Sciatic nerve (tissue), 2 donors: ENCODE measurements at regions not wholly inside any gene's neighbourhood (a gene's known extent, or its start where the extent isn't known, plus 50 kb on each side); places are given as distances from the start of the nearest gene placed in this dataset.

Experiments
- ATAC-seq: fragments of 200-7000 bp; cut with Tn5 transposase; one replicate; pipeline ENCODE4 v1.9.1; 2020; ENCODE audit warnings: mild to moderate bottlenecking, moderate library complexity
- DNase-seq: peaks from one replicate; pipeline ENCODE4 v3.0.0-alpha.2; 2020; ENCODE audit warnings: low spot score
- intact Hi-C: fragments of 100-400 bp; cut with DNase I; formaldehyde crosslinking; loops from one replicate; pipeline ENCODE4 v1.14.2; 2022
- donor health status: DM: no; HTN: no; CAD: no.
- donor health status: DM: no; HTN: no; CAD: no.

DNA sequence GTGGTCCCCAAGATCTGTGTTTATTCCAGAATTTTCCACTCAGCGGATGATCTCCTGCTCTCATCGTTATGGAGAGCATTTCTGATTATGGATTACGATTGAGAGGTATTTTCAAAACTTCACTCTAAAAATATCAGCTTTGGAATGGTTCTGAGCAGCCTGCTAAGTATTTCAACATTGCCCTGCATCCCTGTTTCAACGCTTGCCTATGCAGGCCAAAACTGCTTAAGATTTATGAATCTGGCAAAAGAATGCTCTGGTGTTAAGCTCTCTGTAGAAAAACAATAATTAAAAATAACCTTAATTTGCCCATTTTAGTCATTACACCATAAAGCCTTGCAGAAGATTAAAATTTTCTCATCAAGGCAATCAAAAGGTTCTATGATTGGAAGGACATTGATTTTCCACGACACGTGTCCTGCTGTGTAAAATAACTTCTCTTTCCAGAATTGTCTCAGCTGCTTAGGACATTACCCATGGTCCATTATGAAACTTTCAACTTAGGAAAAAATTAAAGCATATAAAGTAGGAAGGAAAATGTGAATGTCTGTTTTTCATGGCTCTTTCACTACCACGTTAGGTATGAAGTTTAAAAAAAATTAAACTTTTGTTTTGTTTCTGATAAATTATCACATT is 229.9 kb downstream of the ACKR3 start:
- ATAC-seq = peak; percentile 57
- intact Hi-C loops = no loop called here
- DNase-seq = no peak

DNA sequence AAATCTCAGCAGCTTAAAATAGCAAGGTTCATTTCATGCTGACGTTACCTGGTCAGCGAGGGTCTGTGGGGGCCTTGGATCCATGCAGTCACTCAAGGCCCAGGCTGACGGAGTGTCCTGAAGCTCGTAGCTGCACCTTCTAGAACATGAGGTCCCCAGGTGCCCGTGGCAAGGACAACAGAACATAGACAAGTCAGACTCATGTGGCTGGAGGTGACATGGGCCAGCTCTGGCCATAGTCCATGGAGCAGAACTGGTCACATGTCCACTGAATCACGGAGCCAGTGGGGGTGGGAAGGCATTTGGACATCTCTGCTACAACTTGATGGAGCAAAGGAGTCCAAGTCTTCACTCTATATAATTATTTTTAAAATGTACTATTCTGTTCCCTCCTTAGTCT is 233.2 kb downstream of the ACKR3 start:
- ATAC-seq = no peak

DNA sequence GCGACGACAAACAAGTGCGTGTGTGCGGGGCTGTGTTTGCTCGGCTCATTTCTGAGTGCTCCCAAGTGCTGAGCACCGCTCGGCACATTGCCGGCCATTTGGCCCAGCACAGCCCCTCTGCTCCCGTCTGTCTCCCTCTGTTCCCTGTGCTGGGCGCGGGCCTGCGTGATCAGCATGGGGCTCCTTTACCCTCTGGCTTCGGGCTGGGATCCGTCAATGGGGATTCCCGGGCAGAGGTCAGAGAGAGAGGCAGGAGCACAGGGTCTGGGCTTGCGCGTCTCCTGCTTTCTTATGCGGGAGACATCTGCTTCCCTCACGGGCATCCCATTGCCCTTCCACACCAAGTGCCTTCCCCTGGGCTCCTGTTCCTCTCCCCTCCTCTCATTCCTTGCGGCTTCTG is 234.0 kb downstream of the ACKR3 start:
- intact Hi-C loops = no loop called here
- DNase-seq (no peak), ATAC-seq (no peak)

More for the DNA sequence above, 233.2 kb downstream of the ACKR3 start:
- intact Hi-C loops = no loop called here
- no peak for DNase-seq

DNA sequence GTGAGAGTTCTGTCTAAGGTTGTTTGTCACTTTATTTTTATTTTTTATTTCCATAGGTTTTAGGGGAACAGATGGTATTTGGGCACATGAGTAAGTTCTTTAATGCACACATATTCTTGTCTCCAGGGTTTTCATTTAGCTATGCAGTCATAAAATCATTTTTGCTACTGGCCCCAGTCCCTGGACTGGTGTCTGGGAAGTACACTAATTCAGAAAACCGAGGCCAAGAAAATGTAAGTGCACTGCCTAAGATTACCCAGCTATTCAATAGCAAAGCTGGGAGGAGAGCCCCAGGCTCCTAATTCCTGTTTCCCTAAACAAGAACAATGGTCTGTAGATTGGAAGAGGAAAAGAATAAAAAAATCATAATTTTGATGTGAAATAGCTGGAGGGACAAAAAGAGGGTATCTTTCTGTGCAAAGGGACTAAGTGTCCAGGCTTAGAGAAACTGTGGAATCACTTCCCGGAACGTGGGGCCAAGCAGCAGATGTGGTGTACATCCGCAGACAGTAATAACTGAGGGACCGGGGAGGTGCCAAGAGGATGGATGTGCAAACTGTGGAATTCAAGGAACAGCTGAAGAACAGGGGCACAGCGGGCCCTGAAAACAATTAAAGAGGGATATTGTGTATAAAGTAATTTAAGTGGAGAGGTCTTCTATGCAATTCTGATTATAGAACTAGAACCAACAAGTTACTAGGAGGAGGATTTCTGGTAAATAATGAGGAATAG is 236.3 kb downstream of the ACKR3 start:
- DNase-seq (no peak), ATAC-seq (no peak)
- intact Hi-C loops = no loop called here

DNA sequence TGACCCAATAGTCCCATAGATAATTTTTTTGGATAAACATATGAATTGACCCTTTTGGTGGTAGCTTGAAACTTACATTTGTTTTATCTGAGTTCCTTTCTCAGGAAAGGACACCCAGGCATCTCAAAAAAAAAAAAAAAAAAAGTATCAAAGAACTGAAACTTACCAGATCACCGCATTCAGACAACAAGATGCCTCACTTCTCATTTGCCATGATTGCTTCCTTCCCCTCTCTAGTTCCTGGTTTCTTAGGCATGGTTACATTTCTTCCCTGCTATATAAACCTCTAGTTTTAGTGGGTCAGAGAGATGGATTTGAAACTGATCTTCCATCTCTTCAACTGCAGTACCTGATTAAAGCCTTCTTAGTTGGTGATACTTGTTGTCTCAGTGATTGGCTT is 240.1 kb downstream of the ACKR3 start:
- intact Hi-C loops = no loop called here
- ATAC-seq (no peak), DNase-seq (no peak)

DNA sequence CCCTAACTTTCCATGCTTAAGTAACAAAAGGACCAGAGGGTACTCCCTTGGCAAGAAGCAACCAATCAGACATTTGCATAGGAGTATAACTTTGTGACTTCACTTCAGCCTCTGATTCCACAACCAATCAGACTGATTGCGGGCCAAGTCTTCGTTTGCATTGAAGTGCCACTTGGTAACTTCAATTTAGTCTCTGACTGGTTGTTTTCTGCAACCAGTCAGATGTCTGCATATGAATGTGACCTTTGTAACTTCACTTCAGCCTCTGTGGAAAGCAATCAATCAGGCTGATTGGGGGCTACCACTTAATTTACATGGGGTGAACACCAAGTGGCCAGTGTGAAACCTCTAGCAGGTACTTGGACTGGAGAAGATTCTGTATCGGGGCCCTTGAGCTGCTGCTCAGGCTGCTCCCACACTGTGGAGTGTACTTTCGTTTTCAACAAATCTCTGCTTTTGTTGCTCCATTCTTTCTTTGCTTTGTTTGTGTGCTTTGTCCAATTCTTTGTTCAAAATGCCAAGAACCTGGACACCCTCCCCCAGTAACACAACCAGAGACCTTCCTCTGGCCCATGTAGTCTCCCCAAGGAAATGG is 241.5 kb downstream of the ACKR3 start:
- DNase-seq = no peak
- no peak for ATAC-seq
- intact Hi-C loops = no loop called here

DNA sequence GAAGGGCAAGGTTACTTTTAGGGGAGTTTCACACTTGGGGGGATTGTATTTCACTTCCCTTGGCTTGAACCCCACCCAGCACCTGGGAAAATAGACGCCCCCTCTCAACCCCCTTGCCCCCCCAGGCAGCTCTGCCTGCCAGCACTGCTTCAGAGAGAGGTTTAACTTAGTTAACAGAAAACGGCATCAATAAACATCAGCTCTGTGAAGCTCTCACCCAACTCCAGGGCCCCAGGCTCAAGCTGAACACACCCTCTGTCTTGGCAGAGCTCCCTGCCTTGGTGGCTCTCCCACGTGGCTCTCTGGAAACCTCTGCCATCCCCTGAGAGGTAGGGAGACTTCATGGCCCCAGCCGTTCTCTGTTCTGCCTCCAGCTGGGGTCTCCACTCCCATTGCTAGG is 244.1 kb downstream of the ACKR3 start:
- peak; percentile 30 for ATAC-seq
- intact Hi-C loops = no loop called here
- no peak for DNase-seq

DNA sequence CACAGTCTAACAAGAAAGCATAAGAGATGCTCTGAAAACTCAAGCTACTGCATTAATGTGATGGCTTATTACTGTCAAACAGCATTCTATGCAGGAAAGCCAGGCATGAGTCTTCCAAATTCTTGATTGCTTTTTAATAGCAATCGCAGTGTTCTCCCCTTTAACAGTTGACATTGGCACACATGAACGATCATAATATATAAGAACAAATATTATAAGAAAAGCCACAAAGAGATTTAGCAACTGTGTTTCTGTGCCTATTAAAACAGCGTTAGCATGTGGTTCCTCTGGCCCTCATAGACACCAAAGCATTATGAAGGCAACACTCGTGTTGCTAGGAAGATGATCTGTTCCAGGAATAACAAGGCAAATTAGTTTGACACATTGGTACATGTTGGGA is 245.0 kb downstream of the ACKR3 start:
- DNase-seq = no peak
- ATAC-seq = no peak
- intact Hi-C loops = no loop called here

DNA sequence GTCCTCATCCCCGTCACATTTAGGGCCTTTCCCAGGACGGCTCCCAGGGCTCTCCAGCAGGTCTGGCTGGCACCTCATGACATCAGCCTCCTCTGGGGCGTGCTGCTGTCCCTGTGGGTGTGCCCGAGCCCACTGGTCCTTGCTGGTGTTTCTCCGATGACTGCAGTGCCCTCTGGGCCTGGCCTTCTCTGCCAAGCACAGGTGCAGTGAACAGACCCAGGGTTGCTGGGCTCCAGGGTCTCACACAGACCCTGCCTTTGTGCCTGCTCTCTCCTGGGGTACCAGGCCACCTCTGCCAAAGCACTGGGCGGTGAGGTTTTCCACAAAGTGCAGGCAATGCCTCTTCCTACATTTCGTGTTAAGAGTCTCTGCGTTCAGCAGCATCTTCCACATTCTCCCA is 246.1 kb downstream of the ACKR3 start:
- DNase-seq (no peak), ATAC-seq (no peak)
- intact Hi-C loops = no loop called here

DNA sequence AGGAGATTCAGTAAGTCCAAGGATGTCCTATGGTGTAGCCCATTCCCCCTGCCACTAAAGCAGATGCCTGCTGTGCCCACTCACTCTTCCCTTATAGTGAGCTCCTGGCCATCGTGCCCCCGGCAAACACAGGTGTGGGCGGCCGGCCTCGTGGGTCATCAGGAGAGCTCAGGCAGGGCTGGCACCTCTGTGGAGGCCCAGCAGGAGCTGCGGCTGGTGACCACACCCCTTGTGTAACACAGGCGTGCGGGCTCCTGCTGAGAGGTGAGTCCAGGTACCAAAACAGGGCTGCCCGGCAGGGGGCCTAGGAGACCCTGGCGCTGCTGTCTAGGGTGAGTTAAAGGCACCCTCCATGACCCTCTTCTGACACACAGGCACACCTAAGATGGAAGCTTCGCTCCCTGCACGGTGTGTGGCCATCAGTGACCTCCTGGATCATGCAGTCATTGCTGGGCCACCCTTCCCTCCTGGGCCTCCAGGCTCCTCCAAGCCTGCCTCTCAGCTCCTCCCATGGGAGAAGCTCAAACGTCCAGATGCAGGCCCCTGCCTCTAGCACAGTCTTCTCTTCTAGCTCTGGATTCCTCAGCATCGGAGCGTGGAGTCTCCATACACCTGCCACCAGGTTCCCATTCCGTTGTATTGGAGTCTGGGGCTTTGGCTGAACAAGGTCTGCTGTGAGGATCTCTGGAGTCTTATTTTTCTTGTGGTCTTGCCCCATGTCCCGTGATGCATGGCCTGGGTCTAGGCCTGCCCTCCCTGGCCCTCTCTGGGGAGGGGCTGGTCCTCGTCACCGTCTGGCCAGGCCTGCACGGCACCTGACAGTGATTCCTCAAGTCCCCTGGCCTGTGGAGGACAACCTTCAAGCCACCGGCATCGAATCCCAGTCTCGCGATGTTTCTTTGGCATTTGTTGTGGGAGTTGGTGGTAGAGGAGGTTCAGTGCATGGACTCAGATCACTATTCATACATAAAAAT is 246.9 kb downstream of the ACKR3 start:
- no peak for ATAC-seq
- intact Hi-C loops = no loop called here
- no peak for DNase-seq

DNA sequence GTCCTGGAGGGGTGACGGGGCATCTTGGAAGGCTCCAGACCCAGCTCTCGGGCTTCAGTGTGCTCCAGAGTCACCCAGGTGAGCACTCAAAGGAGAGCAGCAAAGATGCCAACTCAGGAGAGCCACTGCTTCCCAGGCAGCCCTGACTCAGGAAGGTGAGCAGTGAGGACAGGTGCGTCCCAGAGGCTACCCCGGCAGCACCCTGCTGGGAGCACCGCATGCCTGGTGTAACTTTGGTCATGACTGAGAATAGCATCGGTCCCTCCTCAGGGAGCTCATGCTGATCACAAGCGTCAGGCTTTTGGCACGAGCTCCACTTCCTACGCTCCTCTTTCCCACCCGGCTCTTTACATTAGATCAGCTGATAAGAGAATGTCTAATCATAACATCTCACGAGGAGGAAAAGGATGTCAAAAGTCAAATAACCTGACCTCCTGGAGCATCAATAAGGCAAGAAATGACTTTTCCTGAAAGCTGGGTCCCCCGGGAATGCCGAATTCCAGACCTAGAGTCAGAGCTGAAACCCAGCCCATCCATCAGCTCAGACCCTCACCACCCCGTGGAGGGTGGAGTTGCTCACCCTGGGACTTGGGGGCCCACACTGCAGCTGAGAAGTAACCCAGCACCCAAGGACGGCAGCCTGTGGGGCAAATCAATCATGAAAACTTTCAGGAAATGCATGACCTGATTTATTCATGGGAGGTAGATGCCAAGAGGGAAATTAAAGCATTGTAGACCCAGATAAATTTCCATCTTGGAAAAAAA is 248.8 kb downstream of the ACKR3 start:
- ATAC-seq (no peak), DNase-seq (no peak)
- intact Hi-C loops = no loop called here

DNA sequence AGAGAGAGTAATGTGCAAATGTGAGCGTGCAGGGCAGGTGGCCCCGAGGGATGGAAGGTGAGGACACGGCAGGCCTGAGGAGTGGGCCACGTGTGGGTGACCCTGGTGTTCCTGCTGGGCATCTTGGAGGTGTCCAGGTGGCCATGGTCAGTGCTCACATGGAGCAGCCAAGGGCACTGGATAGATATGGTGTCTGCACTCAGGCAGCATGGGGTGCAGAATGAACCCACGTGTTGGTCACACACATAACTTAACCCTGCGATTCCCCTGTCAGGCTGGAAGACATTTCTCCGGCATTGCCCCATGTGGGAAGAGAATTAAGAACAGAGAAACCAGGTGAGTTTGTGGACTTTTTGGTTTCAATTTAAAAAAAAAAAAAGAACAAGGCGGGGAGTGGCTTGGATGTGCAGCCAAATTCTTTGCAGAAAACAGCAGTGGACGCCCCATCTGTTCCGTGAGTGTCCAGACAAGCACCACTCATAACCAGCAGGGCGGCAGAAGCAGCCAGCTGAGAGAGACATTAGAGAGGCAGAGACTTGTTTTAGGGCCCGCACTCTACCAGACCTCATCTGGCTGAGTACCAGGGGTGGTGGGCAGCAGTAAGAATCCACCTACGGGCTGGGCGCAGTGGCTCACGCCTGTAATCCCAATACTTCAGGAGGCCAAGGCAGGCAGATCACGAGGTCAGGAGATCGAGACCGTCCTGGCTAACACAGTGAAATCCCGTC is 249.8 kb downstream of the ACKR3 start:
- intact Hi-C loops = no loop called here
- ATAC-seq (peak; percentile 18), DNase-seq (no peak)

DNA sequence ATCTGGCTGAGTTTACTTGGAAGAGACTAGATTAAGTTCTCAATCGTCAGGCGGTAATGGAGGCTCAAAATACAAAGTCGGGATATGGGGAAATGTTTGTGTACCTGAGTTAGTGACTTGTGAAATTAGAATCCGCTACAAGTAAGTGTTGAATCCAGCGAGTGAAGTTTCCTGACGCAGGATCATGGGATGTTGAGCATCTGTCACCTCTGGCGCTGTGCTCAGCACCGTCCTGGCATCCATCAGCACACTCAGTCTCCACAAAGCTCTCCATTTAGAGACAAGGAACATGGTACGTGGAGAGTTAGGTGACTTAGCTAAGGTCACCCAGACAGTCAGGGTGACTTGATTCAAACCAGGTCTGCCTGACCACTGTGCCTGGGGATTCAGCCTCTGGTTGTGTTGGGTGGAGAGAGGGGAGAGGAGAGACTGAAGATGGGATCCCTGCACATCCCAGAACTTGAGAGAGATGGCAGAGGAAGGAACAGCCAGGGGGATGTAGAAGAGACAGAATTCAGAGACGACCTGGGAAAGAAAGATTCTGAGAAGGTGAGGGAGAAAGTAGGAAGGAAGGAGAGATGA is 251.2 kb downstream of the ACKR3 start:
- ATAC-seq = no peak
- intact Hi-C loops = no loop called here

DNA sequence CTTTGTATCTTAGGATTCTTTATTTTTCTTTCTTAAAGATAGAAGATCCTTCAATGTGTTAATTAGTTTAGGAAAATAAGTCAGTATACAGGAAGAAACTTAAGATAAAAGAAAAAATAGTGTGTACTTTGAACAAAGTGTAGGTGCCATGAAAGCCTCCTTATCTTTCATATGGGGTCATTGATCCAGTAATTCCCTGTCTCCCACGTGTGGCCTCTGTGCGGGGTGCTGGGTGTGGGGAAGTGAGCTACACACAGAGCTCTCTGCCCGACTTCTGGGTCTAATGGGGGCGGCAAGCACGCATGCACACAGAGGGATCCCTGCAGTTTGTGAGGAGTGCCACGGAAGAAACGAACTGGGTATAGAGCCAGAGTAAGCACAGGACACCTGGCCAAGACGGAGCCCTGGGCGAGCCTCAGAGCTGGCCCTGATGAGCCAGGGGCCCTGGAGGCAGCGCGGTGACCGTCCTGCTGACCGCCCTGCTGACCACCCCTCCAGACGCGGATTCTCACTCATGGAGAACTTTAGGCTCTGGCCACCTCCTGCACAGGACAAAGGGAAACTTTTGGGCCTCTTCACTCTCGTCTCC is 253.5 kb downstream of the ACKR3 start:
- ATAC-seq (no peak), DNase-seq (no peak)
- intact Hi-C loops = no loop called here

More for the DNA sequence above, 251.2 kb downstream of the ACKR3 start:
- no peak for DNase-seq

DNA sequence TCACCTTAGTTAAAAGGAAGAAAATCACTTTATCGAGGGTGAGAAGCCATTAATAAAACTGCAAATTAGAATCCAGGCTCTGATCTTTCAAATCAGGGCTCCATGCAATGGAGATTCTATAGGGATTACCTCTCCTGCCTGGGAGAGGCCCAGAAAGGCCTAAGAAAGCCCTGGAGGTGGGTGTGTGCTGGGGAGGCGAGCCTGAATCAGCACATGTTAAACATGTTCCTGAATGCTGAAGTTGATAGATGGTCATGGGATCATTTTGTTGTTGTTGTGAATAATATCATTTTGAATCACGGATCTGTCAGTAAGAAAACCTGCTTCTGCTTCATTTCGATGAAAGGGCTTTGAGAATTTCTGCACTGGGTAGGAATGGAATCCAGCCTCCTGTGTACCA is 254.3 kb downstream of the ACKR3 start:
- ATAC-seq = no peak
- intact Hi-C loops = no loop called here
- no peak for DNase-seq

DNA sequence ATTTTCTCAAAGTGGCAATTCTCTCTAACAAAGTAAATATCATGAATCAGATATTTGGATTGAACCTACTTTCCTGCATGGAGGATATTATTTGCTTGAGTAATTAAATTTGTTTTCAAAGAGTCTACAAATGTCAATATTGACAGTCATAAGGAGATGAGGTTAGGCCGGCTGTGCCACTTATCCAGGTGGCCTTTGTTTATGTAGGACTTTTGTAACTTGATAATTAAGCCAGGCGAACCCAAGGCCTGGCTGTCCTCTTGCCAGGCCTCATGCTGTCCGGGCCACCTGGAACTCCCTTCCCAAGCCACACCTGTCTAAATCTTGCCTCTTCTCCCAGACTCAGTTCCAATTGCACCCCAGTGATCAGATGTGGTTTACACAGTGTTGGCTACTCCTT is 255.2 kb downstream of the ACKR3 start:
- ATAC-seq = no peak
- DNase-seq = no peak
- intact Hi-C loops = no loop called here

DNA sequence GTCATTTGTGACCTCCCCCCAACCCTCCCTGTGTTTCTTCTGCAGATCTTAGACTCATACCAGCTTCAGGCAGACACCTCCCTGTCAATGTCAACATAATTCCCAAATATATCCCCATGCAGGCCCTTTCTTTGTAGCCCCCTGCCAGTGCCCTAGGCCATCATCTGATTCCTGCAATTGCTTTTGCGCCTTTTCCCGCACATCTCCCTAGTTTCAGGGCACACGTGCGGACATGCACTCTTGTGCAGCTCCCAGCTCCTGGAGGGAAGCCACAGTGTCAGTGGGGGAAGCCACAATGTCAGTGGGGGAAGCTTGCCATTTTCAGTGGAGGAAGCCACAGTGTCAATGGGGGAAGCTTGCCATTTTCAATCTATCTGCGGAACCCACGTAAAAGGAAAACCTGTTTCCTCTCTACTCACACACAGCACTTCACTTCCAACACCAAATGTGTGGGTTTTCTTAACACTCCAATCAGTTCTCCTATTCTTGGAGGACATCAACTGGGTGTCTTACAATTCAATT is 256.4 kb downstream of the ACKR3 start:
- ATAC-seq (no peak), DNase-seq (no peak)
- intact Hi-C loops = no loop called here
